GM12891 (cell line): ENCODE measurements at regions not wholly inside any gene's neighbourhood (a gene's known extent, or its start where the extent isn't known, plus 50 kb on each side); places are given as distances from the start of the nearest gene placed in this dataset.

ENCODE experiments used
- POLR2A ChIP-seq: IDR thresholded peaks from 2 replicates; pipeline ENCODE4 v1.6.1; 2011; ENCODE audit warnings: low read depth, low read length, control low read depth
- POLR2AphosphoS5 ChIP-seq: IDR thresholded peaks from 2 replicates; pipeline ENCODE4 v1.6.1; 2011; ENCODE audit warnings: low read depth, low read length, control low read depth
- SPI1 ChIP-seq: IDR thresholded peaks from 2 replicates; pipeline ENCODE4 v1.6.1; 2011; ENCODE audit warnings: low read depth, low read length, control low read depth
- TAF1 ChIP-seq: IDR thresholded peaks from 2 replicates; pipeline ENCODE4 v1.6.1; 2011; ENCODE audit warnings: low read depth, low read length, control low read depth

DNA sequence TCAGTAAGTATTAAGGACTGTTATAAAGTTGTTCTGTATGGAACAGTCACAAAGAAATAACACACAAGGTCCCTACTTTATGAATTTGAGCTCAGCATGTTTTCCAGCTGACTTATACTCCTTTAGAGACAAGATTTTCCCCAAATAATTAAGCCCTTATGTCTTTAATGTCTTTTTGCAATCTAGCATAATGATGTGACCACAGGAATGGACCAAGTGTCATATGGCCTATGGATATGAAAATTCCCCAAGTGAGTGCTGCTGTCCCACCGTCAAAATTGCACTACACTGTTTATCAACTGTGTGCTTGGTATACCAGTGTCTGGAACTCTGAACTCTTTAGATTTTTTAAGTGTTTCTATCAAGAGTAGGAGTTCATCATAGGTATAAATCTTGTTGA lies 369.6 kb downstream of the PID1 start:
- TF ChIP-seq POLR2AphosphoS5 = no peak
- no peak for TF ChIP-seq POLR2A
- no peak for TF ChIP-seq SPI1
- no peak for TF ChIP-seq TAF1
